DOHH2 (cell line): ENCODE measurements at regions not wholly inside any gene's neighbourhood (a gene's known extent, or its start where the extent isn't known, plus 50 kb on each side); places are given as distances from the start of the nearest gene placed in this dataset.

Experiments
- EZH2phosphoT487 ChIP-seq: fragments of 200-600 bp; sonication (generic); IDR thresholded peaks from 2 replicates; pipeline ENCODE4 v1.6.1; 2017; ENCODE audit warnings: borderline replicate concordance, mild to moderate bottlenecking, antibody characterized with exemption, low read length, moderate library complexity, mixed read lengths
- TF ChIP-seq, protein P1 (sequence below): fragments of 200-600 bp; sonication (generic); IDR thresholded peaks from one replicate; pipeline ENCODE4 v1.5.1; 2014; ENCODE audit warnings: antibody characterized with exemption, mild to moderate bottlenecking, low read depth, low read length; ENCODE audit not compliant: poor library complexity, severe bottlenecking

DNA sequence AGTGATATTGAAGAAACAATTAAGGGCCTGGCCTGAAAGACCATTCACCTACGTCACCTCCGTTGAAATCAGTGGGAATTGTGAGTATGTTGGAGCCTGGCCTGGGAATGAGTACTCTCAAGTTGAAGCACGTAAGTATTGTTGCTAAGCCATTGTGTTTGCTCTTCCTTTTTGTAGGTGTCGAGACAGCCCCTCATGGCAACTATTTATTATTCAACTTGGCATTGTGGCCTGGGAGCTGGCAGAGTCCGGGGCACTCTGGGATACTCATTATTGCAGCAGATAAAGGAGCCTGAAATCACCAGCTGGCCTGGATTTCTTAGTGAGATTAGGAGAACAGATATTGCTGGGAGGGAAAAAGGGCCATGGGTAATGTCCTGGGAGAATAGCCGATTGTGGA lies 147.4 kb downstream of the C12orf75 start:
- TF ChIP-seq EZH2phosphoT487: no peak
- TF ChIP-seq, protein P1, sequence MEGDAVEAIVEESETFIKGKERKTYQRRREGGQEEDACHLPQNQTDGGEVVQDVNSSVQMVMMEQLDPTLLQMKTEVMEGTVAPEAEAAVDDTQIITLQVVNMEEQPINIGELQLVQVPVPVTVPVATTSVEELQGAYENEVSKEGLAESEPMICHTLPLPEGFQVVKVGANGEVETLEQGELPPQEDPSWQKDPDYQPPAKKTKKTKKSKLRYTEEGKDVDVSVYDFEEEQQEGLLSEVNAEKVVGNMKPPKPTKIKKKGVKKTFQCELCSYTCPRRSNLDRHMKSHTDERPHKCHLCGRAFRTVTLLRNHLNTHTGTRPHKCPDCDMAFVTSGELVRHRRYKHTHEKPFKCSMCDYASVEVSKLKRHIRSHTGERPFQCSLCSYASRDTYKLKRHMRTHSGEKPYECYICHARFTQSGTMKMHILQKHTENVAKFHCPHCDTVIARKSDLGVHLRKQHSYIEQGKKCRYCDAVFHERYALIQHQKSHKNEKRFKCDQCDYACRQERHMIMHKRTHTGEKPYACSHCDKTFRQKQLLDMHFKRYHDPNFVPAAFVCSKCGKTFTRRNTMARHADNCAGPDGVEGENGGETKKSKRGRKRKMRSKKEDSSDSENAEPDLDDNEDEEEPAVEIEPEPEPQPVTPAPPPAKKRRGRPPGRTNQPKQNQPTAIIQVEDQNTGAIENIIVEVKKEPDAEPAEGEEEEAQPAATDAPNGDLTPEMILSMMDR: no peak
